H9 (cell line): ENCODE measurements at regions not wholly inside any gene's neighbourhood (a gene's known extent, or its start where the extent isn't known, plus 50 kb on each side); places are given as distances from the start of the nearest gene placed in this dataset.

Experiments
- DNase-seq: peaks from one replicate; pipeline ENCODE4 v3.0.0-alpha.2; 2017
- H2AFZ ChIP-seq: one replicate; pipeline ENCODE4 v1.6.1; 2013; ENCODE audit warnings: mild to moderate bottlenecking, low read length, control low read depth, moderate library complexity
- H2AK5ac ChIP-seq: 2 replicates; pipeline ENCODE4 v1.6.1; 2013; ENCODE audit warnings: low read length, control low read depth, mixed read lengths; ENCODE audit not compliant: insufficient read length
- H2BK120ac ChIP-seq: one replicate; pipeline ENCODE4 v1.6.1; 2013; ENCODE audit warnings: low read depth, mild to moderate bottlenecking, low read length, control low read depth, inconsistent platforms; ENCODE audit not compliant: poor library complexity, severe bottlenecking
- H2BK12ac ChIP-seq: 2 replicates; pipeline ENCODE4 v1.6.1; 2013; ENCODE audit warnings: low read length, control low read depth, mixed read lengths, low read depth; ENCODE audit not compliant: insufficient read length
- H2BK15ac ChIP-seq: 2 replicates; pipeline ENCODE4 v1.6.1; 2013; ENCODE audit warnings: low read depth, low read length, control low read depth
- H2BK20ac ChIP-seq: one replicate; pipeline ENCODE4 v1.6.1; 2013; ENCODE audit warnings: low read depth, mild to moderate bottlenecking, low read length, control low read depth, inconsistent platforms; ENCODE audit not compliant: poor library complexity, severe bottlenecking
- H2BK5ac ChIP-seq: 2 replicates; pipeline ENCODE4 v1.6.1; 2013; ENCODE audit warnings: low read length, control low read depth, mixed read lengths; ENCODE audit not compliant: insufficient read length
- H3K14ac ChIP-seq: 2 replicates; pipeline ENCODE4 v1.6.1; 2013; ENCODE audit warnings: low read length, control low read depth; ENCODE audit not compliant: insufficient read depth
- H3K18ac ChIP-seq: 2 replicates; pipeline ENCODE4 v1.6.1; 2013; ENCODE audit warnings: low read depth, mild to moderate bottlenecking, mixed read lengths, low read length, control low read depth; ENCODE audit not compliant: insufficient read length
- H3K23ac ChIP-seq: 2 replicates; pipeline ENCODE4 v1.6.1; 2013; ENCODE audit warnings: low read length, control low read depth, mixed read lengths, low read depth; ENCODE audit not compliant: insufficient read length
- H3K23me2 ChIP-seq: 2 replicates; pipeline ENCODE4 v1.6.1; 2013; ENCODE audit warnings: low read depth, mild to moderate bottlenecking, mixed read lengths, low read length, control low read depth; ENCODE audit not compliant: insufficient read length, poor library complexity, severe bottlenecking
- H3K27ac ChIP-seq: 2 replicates; pipeline ENCODE4 v1.5.1; 2013; ENCODE audit warnings: low read length, control low read depth, mixed read lengths, low read depth; ENCODE audit not compliant: insufficient read length
- H3K27me3 ChIP-seq: 2 replicates; pipeline ENCODE4 v1.6.1; 2013; ENCODE audit warnings: low read length, control low read depth, inconsistent platforms; ENCODE audit not compliant: insufficient read depth
- H3K4ac ChIP-seq: 2 replicates; pipeline ENCODE4 v1.6.1; 2013; ENCODE audit warnings: low read depth, mild to moderate bottlenecking, control low read depth, inconsistent platforms, low read length, moderate library complexity
- H3K4me1 ChIP-seq: 2 replicates; pipeline ENCODE4 v1.6.1; 2013; ENCODE audit warnings: low read length, control low read depth, inconsistent platforms; ENCODE audit not compliant: insufficient read depth
- H3K4me2 ChIP-seq: 2 replicates; pipeline ENCODE4 v1.6.1; 2013; ENCODE audit warnings: low read length, control low read depth, mixed read lengths; ENCODE audit not compliant: insufficient read length, insufficient read depth
- H3K56ac ChIP-seq: 2 replicates; pipeline ENCODE4 v1.6.1; 2013; ENCODE audit warnings: low read depth, mild to moderate bottlenecking, mixed read lengths, low read length, control low read depth; ENCODE audit not compliant: insufficient read length
- H3K79me1 ChIP-seq: 2 replicates; pipeline ENCODE4 v1.6.1; 2013; ENCODE audit warnings: low read depth, mild to moderate bottlenecking, moderate library complexity, low read length, control low read depth, inconsistent platforms; ENCODE audit not compliant: insufficient read depth, poor library complexity, severe bottlenecking
- H3K79me2 ChIP-seq: 2 replicates; pipeline ENCODE4 v1.6.1; 2013; ENCODE audit warnings: low read length, control low read depth, inconsistent platforms; ENCODE audit not compliant: insufficient read depth
- H3K9ac ChIP-seq: 2 replicates; pipeline ENCODE4 v1.6.1; 2013; ENCODE audit warnings: low read length, control low read depth, mixed read lengths; ENCODE audit not compliant: insufficient read length; ENCODE audit errors: extremely low read depth
- H3K9me3 ChIP-seq: one replicate; pipeline ENCODE4 v1.6.1; 2013; ENCODE audit warnings: low read depth, low read length, inconsistent platforms; ENCODE audit not compliant: control insufficient read depth
- H3T11ph ChIP-seq: one replicate; pipeline ENCODE4 v1.6.1; 2013; ENCODE audit warnings: mild to moderate bottlenecking, low read length, control low read depth, inconsistent platforms
- H4K20me1 ChIP-seq: one replicate; pipeline ENCODE4 v1.6.1; 2013; ENCODE audit not compliant: control insufficient read depth, insufficient read length, insufficient read depth
- H4K5ac ChIP-seq: 2 replicates; pipeline ENCODE4 v1.6.1; 2013; ENCODE audit warnings: low read depth, mild to moderate bottlenecking, mixed read lengths, low read length, control low read depth; ENCODE audit not compliant: insufficient read length
- H4K8ac ChIP-seq: replicated peaks from 2 replicates; pipeline ENCODE4 v1.6.1; 2013; ENCODE audit warnings: low read length, control low read depth, mixed read lengths, low read depth; ENCODE audit not compliant: insufficient read length
- H4K91ac ChIP-seq: 2 replicates; pipeline ENCODE4 v1.6.1; 2013; ENCODE audit warnings: low read depth, mild to moderate bottlenecking, moderate library complexity, mixed read lengths, low read length, control low read depth; ENCODE audit not compliant: insufficient read length
- H3K27ac Mint-ChIP-seq, 3 experiments: 2 replicates in 2 of 3; 3 replicates in 1 of 3; pipeline ENCODE4 v1.8.0; 2020 to 2021; ENCODE audit warnings: mixed read lengths in 3 of 3, mild to moderate bottlenecking in 1 of 3, moderate library complexity in 1 of 3
- H3K27me3 Mint-ChIP-seq: 2 replicates; pipeline ENCODE4 v1.8.0; 2021; ENCODE audit warnings: low read depth, mild to moderate bottlenecking, moderate library complexity, mixed read lengths
- H3K36me3 Mint-ChIP-seq, 3 experiments: 2 replicates in 2 of 3; 3 replicates in 1 of 3; pipeline ENCODE4 v1.8.0; 2020 to 2021; ENCODE audit warnings: low read depth in 3 of 3, mixed read lengths in 3 of 3; ENCODE audit not compliant: insufficient read depth in 1 of 3
- H3K4me1 Mint-ChIP-seq, 2 experiments: 2 replicates each; pipeline ENCODE4 v1.8.0; 2020; ENCODE audit warnings: mixed read lengths in 2 of 2
- H3K4me3 Mint-ChIP-seq, 2 experiments: 2 replicates in 1 of 2; 3 replicates in 1 of 2; pipeline ENCODE4 v1.8.0; 2020 to 2021; ENCODE audit warnings: mild to moderate bottlenecking in 2 of 2, mixed read lengths in 2 of 2, moderate library complexity in 1 of 2
- H3K9me3 Mint-ChIP-seq, 2 experiments: 2 replicates in 1 of 2; 3 replicates in 1 of 2; pipeline ENCODE4 v1.8.0; 2020; ENCODE audit warnings: mild to moderate bottlenecking in 2 of 2, mixed read lengths in 2 of 2, moderate library complexity in 1 of 2
- CTCF ChIP-seq: fragments of 200-600 bp; sonication (generic); conservative IDR thresholded peaks from 3 replicates; pipeline ENCODE4 v1.8.0; 2021; ENCODE audit warnings: antibody characterized with exemption, mild to moderate bottlenecking

- H2BK5ac ChIP-seq: no peak overlapping the region
- H3K9me3 ChIP-seq: no peaks in the 10 kb centered on the region
- no peak overlapping the region for H2AK5ac ChIP-seq
- H2BK12ac ChIP-seq: no peak overlapping the region
- no peak overlapping the region for H3K27ac ChIP-seq
- H3K79me2 ChIP-seq: no peaks in the 10 kb centered on the region
- H3K56ac ChIP-seq: no peak overlapping the region
- H3K14ac ChIP-seq: no peak overlapping the region
- no peaks in the 10 kb centered on the region for H3K9me3 Mint-ChIP-seq
- no peak overlapping the region for H4K91ac ChIP-seq
- H3K27me3 Mint-ChIP-seq: no peaks in the 10 kb centered on the region
- H4K20me1 ChIP-seq: no peaks in the 10 kb centered on the region
- peaks cover 3% of the 10 kb centered on the region; the same call in 1 of the 2 replicates for H3K4me1 ChIP-seq
- H3K18ac ChIP-seq: no peak overlapping the region
- H2AFZ ChIP-seq: no peak overlapping the region
- no peak overlapping the region for H4K5ac ChIP-seq
- H3K27ac Mint-ChIP-seq: no peak overlapping the region
- H3K79me1 ChIP-seq: no peaks in the 10 kb centered on the region
- H3K27me3 ChIP-seq: no peaks in the 10 kb centered on the region
- H3K23ac ChIP-seq: no peak overlapping the region
- no peak overlapping the region for H2BK15ac ChIP-seq
- no peak for DNase-seq
- H3K4me2 ChIP-seq: no peak overlapping the region
- no peak overlapping the region for H4K8ac ChIP-seq
- H2BK120ac ChIP-seq: no peak overlapping the region
- H3T11ph ChIP-seq: no peak overlapping the region
- no peak overlapping the region for H3K9ac ChIP-seq
- no peak overlapping the region for H3K4me3 Mint-ChIP-seq
- TF ChIP-seq CTCF: no peak
- no peak overlapping the region for H2BK20ac ChIP-seq
- H3K23me2 ChIP-seq: no peaks in the 10 kb centered on the region
- no peak overlapping the region for H3K4ac ChIP-seq
- H3K4me1 Mint-ChIP-seq: peaks cover 41 to 59% of the 10 kb centered on the region in 2 experiments
- H3K36me3 Mint-ChIP-seq: no peaks in the 10 kb centered on the region
These were observed 170.9 kb upstream of the KLF3 start for GRCh38 chr4:38493066-38493465.
